ENCODE measurements at regions not wholly inside any gene's neighbourhood (a gene's known extent, or its start where the extent isn't known, plus 50 kb on each side); places are given as distances from the start of the nearest gene placed in this dataset.
"Not testable (repeated sequence)": the region's sequence is repeated elsewhere in the genome, so short reads cannot be mapped to it uniquely, and the experiment has no call there.

DNA sequence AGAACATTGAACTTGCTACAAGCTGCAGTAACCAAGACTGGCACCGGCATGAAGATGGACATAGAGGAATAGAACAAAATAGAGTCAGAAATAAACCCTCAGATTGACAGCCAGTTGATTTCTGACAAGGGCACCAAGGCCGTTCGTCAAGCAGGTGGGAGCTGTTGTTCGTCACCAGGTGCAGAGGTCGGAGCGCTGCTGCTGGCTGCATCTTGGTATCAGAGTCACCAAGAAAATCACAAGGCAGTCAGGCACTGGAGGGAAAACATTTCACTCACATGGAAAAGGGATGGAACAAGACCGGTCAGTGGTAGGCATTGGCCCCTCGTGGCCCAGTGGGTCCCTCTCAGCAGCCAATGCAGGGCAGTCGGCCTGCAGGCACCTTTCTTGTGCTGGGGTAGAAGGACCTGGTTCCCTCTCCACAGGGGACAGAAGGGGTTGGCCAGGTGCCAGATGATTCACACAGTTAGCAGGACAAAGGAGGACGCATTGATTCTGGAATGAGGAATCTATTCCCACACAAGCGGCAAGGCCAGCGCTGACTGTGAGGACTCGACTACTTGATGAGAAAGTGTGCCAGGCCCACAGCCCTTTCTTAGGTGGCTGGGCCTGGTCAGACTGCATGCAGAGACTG, 115.8 kb upstream of the FGF3 start:
- no peak for DNase-seq

DNA sequence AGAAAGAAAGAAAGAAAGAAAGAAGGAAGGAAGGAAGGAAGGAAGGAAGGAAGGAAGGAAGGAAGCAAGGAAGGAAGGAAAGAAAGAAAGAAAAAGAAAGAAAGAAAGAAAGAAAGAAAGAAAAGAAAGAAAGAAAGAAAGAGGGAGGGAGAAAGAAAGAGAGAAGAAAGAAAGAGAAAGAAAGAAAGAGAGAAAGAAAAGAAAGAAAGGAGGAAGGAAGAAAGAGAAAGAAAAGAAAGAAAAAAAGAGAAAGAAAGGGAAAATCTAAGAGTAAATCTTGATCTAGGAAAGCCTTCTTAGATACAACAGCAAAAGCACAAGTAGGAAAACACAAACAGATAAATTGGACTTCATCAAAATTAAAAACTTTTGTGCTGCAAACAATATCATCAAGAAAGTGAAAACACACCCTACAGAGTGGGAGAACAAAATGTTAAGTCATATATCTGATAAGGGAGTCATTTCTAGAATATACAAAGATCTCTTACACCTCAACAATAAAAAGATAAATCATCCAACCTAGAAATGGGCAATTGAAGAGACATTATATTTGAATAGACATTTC, 116.8 kb upstream of the FGF3 start:
- no peak for DNase-seq

DNA sequence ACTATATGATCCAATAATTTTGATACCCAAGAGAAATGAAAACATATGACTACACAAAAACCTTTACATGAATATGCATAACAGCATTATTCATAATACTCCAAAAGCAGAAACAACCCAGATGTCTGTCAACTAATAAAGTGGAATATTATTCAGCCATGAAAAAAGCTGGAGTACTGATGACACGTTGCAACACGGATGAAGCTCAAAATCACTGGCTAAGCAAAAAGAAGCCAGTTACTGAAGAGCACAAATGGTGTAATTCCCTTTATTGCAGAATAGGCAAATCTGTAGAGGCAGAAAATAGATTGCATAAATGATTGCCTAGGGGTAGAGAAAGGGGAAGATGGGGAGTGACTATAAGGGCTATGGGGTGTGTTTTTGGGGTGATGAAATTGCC, 117.6 kb upstream of the FGF3 start:
- DNase-seq: no peak

DNA sequence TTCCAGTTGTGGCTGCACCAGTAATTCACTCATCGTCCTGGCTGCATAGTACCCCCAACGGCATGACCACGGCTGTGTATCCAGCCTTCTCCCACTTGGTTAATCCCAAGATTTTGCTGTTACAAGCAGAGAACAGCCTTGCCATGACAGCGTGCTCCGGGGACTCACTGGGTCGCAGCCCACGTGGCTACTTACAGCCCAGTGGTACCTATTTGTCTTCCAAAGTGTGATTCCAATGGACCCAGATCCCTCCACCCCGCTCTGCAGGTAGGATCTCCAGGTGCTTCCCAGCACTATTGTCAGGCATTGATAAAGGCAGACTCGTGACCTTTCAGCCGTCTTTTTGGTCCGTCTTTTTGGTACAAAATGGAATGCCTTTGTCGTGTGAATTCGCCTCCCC, 119.0 kb upstream of the FGF3 start:
- DNase-seq: no peak

DNA sequence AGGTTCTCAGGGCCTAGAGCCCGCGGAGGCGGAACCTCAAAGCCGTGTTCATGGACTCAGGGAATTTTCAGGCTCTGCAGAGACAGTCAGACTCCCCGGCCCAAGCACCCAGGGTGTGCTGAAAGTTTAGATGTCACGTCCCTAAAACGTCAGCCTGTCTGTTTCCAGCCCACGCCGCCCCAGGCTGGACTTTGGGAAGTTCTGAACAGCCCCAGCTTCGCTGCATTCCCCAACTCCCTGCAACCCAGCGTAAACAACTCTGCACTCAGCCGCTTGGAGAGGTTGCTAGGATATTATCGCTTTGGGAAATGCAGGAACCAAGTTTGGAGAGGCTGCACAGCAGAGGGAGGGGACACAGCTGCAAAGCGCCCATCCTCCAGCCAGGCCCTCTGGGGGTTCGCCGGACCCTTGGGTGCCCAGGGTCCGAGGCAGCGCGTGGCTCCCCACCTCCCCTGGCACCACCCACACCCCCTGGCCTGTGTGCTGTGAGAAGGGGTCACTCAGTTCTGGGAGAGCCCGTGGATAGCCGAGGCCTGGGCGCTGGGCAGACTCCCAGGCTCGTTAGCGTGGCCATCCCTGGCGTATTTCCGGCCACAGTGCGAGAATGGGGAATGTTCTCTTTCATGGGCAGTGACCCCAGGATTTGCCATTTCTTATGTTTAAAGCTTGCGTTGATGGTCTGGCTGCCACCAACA, 120.5 kb upstream of the FGF3 start:
- DNase-seq: no peak

- no peak for DNase-seq
These were observed 121.0 kb upstream of the FGF3 start for GRCh38 chr11:69940246-69940610.

- DNase-seq: no peak
These were observed 122.5 kb upstream of the FGF3 start for GRCh38 chr11:69941546-69942332.

DNA sequence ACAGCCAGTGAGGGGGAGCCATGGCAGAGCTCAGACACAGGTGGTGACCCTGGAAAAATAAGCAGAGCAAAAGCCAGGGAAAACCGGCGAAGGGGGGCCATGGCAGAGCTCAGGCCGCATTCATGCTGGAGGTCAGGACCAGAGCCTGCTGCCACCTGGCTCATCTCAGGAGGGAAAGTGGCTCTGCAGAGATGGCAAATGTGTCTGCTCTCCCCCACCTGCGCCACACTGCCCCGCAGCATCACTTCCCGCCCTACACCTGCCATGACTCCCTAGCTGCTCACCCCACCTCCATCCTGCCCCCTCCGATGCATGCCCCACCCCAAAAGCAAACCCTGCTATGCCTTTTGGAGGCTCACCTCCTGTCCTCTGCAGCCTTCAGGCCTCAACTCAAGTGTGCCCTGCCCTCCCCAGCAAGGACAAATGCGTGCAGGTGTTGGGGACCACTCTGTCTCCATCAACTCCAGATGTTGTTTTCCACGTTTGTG, 123.2 kb upstream of the FGF3 start:
- DNase-seq: no peak

- no peak for DNase-seq
These were observed 123.8 kb upstream of the FGF3 start for GRCh38 chr11:69943066-69943465.

DNA sequence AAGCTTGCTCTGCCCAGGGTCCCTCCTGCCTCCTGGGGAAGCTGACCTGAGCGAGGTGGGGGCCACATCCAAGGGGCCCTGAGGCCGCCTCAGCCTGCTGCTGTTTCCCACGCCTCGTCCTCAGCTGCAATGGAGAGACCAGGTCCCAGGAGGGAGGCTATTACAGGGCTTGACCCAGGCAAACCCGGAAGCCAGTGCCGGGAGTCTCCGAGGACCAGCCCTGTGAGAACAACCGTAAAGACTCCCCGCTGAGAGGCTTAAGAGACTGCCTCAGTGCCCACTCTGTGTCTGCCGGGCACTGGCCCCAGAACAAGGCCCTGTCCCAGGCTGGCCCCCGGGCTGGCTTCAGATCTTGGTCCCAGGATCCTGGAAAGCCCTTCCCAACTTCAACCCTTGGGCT, 124.3 kb upstream of the FGF3 start:
- DNase-seq: no peak

GRCh38 chr11:69944146-69944795, 125.1 kb upstream of the FGF3 start:
- DNase-seq: no peak

GRCh38 chr11:69945157-69945556, 125.9 kb upstream of the FGF3 start:
- DNase-seq: no peak

DNA sequence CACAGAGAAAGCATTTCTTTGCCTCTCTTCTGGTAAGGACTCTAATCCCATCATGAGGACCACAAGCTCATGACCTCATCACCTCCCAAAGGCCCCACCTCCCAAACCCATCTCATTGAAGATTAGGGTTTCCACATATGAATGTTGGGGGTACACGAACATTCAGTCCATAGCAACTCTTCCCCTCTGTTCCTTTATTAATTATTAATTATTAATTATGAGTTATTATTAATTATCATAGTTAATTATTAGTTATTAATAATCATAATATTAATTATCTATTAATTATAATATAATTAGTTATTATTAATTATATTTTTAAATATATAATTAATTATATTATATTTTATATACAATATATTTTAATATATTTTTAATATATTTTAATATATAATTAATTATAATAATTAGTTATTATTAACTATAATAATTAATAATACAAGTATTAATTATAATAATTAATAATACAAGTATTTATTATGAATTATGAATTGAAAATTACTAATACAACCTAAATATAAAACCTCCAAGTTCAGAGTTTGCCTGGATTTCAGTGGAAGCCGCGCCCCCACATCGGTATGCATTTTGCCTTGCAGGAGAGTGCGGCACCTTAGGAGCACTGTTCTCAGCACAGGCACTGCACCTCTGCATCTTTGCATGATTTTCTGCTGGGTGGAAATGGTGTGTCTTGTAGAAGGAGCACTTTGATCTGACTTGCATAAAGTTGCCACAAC, 128.0 kb upstream of the FGF3 start:
- no peak for DNase-seq

DNA sequence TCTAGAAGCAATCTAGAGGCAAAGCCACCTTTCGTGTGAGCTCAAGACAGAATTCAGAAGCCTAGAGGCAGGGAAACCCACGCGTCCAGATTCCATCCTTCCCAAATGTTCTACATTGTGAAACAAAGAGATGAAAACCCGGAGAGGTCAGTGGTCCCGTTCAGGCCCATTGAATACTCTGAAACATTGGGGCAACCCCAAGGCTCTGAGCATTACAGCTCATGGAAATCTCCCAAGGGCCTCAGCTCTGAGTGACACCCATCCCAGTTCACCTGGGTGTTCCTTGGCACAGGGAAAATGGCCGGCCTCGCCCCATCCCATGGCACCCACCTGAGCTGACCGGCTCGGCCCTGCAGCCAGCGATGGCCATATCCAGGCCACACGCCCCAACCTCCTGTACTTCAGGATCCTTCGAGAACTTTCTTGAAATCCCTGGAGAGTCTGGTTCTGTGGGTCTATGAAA, 128.6 kb upstream of the FGF3 start:
- no peak for DNase-seq

DNA sequence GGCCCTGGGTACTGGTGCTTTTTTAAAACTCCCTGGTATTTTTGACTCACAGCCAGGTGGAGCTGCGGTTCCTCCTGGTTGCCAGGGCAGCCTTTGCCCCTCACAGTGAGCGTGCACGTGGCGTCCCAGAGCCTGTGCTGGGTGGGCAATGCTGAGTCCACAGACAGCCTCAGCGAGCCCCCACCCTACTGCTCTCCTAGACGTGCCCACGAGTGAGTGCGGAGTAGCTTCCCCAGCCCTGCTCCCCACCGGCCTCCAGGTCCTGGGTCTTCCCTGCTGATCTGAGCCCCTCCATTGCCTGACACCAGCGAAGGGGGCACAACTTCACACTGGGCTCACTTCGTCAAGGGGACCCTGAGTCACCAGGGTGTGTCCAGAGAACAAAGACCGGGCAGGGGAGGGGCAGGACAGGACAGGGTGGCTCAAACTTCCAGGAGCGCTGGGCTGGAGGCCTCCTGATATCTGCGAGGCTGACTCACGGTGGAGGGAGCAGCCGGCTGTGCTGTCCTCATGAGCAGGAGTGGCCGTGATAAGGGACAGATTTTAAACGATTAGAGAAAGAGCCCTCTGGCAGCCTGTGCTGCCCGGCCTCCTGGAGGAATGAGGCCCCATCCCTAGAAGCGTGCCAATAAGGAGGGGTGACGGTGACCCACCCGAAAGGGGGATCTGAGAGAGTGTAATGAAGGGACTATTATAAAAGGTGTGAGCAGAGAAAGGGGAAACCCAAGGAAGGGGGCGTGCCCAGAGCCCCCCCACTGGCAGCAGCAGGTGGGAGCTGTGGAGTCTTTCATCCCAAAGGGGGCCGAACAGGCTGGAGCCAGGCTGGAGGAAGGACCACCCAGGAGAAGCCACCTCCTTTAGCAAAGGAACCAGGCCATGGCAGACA, 129.3 kb upstream of the FGF3 start:
- DNase-seq: no peak

DNA sequence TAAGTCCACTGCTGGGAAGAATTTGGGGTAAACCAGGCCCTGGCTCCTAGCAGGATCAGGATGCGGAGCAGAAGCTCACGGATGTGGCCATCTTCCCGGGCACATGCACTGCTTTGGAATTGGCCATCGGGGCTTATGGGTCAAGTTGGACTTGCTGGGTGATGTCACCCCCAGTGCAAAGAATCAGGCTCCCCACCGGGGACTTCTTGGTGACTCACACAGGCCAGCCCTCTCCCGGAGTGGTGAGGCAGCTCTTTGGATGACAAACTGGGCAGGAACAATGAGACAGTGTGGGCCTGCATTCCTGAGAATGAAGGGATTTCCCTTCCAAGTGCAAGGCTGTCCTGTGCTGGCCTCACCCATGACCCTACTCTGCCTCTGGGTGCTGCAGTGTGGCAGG, 128.8 kb upstream of the ANO1 start:
- no peak for DNase-seq

DNA sequence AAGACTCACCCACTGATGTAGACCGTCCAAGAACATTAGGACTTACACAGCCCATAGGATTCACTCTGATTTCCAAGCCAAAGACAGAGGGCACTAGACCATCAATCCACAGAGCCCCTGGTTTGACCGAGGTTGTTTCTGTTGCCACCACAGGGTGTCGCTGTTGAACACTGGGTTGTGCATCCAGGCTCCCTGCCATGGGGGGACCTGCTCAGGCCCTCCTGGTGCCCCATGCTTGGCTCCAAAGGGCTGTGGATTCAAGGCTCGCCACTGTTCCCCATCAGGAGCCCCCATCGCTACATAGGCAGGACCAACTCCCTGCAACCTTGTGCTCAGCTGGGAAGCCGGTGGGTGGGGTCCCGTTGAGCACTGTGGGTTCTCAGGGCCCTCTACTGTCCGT, 128.0 kb upstream of the ANO1 start:
- no peak for DNase-seq

- DNase-seq: no peak
These were observed 127.5 kb upstream of the ANO1 start for GRCh38 chr11:69950621-69951020.

DNA sequence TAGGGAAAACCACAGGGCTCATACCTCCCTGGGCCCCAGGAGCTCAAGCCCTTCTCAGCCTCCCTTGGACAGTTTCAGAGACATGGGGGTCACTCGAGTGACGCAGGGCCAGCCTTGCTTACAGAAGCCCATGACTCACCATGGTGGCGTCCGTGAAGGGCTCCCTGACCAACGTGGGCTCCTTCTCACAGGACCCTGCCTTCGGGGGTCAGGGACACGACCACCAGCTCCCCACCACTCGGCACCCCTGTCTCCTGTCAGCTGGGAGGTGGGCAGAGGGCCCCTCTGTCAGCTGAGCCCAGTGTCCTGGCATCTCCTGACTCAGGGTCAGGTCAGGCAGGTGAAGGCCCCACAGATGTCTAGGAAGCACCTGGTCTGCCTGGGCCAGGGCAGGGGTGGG, 126.3 kb upstream of the ANO1 start:
- no peak for DNase-seq

DNA sequence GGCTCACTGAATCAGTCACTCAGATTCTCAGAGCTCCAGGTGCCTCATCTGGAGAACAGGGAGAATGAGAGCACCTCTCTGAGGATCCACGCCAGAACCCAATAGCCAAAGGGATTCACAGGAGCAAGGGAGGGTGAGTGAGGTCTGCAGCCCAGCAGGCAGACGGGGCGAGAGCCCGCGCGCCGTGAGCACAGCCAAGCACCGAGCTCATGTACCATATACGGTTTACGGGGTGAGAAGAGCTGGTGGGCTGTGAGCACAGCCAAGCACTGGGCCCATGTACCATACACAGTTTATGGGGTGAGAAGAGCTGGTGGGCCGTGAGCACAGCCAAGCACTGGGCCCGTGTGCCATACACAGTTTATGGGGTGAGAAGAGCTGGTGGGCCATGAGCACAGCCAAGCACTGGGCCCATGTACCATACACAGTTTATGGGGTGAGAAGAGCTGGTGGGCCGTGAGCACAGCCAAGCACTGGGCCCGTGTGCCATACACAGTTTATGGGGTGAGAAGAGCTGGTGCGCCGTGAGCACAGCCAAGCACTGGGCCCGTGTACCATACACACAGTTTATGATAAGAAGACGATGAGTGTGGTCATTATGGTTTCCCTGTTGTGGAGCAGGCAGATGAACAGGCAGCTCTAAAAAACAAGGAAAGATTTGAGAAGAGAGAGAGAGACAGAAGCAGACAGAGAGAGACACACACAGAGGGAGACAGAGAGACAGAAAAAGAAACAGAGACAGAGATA, 125.7 kb upstream of the ANO1 start:
- not testable (repeated sequence) for DNase-seq

DNA sequence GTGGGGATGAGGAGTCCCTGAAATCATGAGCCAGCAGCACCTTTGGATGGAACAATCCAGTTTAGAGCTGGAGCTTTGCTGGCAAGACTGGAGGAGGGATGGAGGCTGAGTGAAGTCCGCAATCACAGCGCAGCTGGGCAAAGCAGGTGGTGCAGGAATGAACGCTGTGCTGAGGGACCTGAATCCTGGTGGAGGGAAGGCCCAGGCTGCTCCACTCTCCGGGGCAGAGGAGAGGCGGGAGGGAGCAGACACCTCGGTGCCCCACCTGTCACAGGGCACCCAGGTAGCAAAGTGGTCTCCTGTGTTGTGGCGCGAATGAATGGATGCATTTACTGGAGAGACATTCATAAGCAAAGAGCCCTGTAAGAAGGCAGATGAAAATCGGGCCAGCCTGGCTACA, 124.8 kb upstream of the ANO1 start:
- no peak for DNase-seq

Data from NCI-H1048 (cell line).